GM19239 (cell line): ENCODE measurements at regions not wholly inside any gene's neighbourhood (a gene's known extent, or its start where the extent isn't known, plus 50 kb on each side); places are given as distances from the start of the nearest gene placed in this dataset.
A peak's percentile ranks its signal among the peaks of the same experiment; 100 is the strongest.
"Not testable (repeated sequence)": the region's sequence is repeated elsewhere in the genome, so short reads cannot be mapped to it uniquely, and the experiment has no call there.

ENCODE experiments used
- DNase-seq: peaks from one replicate; pipeline ENCODE4 v3.0.0; 2011; ENCODE audit warnings: low spot score; ENCODE audit not compliant: insufficient read length
- FAIRE-seq: peaks from 2 replicates; lab custom pipeline; 2011; peaks lifted over from hg19 to GRCh38; lab: Jason Lieb, UNC

GRCh38 chr13:27327633-27328032 lies 57.0 kb downstream of the RASL11A start:
- DNase-seq = no peak
- FAIRE-seq = no peak

- DNase-seq (no peak), FAIRE-seq (no peak)
Observed at GRCh38 chr13:27329210-27329609, 58.6 kb downstream of the RASL11A start.

- FAIRE-seq = no peak
- DNase-seq = no peak
Observed at GRCh38 chr13:27334774-27335435, 64.3 kb downstream of the RASL11A start.

- DNase-seq (no peak), FAIRE-seq (no peak)
Observed at GRCh38 chr13:27336014-27336673, 65.5 kb downstream of the RASL11A start.

GRCh38 chr13:27338207-27338606 lies 67.6 kb downstream of the RASL11A start:
- FAIRE-seq = no peak
- no peak for DNase-seq

- DNase-seq (no peak), FAIRE-seq (no peak)
Observed at GRCh38 chr13:27338816-27339215, 68.2 kb downstream of the RASL11A start.

DNA sequence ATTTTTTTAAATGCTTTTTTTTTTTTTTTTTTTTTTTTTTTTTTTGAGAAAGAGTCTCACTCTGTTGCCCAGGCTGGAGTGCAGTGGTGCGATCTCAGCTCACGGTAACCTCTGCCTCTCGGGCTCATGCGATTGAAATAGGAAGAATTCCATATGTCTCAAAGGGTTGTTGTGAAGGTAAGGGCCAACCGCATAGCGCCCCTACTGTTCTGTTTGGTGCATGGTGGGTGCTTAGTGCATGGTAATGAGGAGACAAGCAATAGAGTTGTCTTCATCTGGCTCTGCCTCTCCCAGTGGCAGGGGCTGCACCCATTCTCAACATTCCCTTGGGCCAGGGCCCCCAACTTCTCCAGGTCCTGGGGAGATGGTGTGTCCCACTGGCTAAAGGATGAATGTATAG lies 68.7 kb downstream of the RASL11A start:
- FAIRE-seq (peak; percentile 91), DNase-seq (peak; percentile 27)

GRCh38 chr13:27341616-27342015 lies 71.0 kb downstream of the RASL11A start:
- DNase-seq (no peak), FAIRE-seq (no peak)

DNA sequence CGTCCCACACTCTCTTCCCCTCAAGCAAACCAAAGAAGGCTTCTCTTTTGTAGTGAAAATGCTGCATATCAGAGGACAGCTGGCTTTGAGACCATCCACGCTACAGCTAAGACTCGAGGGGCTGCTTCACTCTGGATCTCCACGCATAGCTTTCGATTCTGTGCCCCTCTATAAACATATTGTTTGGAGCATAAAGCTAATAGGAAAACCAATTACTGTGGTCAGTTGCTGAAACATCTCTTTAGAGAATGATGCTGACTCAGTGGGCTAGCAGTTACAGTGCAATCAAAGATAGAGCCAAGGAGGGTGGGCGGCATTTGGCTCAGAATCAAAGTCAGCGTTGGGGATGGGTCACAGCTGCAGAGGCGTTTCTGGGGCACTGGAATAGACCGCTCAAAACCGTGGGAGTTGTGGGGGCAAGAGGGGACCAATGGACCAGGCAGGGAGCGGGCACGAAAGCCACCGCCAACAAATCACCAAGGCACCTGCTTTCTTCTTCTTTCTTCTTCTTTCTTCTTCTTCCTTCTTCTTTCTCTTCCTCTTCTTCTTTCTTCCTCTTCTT lies 76.7 kb downstream of the RASL11A start:
- FAIRE-seq (no peak), DNase-seq (no peak)

DNA sequence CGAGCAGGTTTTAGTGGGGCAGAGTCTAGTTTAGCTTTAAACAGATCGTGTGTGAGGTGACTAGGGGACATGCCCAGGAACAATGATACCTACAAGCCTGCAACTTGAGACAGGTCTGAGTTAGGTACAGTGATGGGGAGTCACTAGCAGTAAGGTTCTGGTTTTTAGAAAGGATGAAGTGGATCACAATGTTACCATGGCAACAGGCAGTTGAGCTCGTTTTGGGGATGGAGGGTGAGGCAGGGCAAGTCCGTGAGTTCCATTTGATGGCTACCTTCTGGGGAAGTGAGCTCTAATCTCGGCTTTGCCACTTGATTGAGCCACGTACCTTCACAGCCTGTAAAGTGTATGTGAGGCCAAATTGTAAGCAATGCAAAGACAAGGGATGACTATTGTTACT lies 76.0 kb upstream of the GTF3A start:
- DNase-seq = no peak
- FAIRE-seq = no peak

- FAIRE-seq = no peak
- no peak for DNase-seq
Observed at GRCh38 chr13:27349458-27349857, 75.0 kb upstream of the GTF3A start.

DNA sequence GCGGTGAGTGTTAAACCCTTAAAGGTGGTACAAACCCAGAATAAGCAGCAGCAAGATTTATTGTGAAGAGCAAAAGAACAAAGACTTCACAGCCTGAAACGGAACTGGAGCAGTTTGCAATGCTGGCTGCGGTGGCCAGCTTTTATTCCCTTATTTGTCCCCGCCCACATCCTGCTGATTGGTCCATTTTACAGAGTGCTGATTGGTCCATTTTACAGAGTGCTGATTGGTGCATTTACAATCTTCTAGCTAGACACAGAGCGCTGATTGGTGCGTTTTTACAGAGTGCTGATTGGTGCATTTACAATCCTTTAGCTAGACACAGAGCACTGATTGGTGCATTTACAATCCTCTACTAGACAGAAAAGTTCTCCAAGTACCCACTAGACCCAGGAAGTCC lies 73.6 kb upstream of the GTF3A start:
- not testable (repeated sequence) for DNase-seq, FAIRE-seq

DNA sequence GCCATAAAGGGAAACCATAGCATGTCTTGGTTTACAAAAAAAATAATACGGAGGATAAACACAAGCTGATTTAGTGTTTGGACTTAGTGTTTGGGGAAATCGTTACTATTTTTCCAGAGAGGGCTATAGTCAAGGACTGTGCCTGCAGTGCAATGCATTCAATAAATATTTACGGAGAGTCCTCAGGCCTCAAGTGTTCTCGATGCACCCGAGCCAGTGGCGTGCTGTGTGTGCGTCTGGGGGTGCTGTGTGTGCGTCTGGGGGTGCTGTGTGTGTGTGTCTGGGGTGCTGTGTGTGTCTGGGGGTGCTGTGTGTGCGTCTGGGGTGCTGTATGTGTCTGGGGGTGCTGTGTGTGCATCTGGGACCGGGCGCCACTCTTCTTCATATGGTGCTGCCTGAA lies 71.7 kb upstream of the GTF3A start:
- DNase-seq (no peak), FAIRE-seq (no peak)

GRCh38 chr13:27353166-27353583 lies 71.2 kb upstream of the GTF3A start:
- FAIRE-seq (peak; percentile 99), DNase-seq (peak; percentile 85)

DNA sequence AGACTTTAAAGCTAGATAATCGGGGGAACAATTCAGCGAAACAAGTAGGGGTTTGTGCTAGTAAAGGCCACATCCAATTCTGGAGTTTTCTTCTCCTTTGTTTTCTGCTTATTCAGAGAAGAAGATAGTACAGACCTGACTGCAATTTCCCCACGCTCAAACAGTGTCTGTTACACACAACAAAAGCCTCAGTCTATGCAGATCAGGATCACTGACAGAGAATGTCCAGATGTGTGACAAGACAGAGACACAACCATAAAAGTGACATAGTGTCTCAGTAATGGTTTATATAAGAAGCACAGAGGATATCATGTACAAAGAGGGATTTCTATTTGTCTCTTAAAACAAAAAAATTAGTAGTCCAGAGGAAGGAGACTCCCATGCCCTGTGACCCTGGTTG lies 70.7 kb upstream of the GTF3A start:
- DNase-seq = no peak
- FAIRE-seq = no peak

DNA sequence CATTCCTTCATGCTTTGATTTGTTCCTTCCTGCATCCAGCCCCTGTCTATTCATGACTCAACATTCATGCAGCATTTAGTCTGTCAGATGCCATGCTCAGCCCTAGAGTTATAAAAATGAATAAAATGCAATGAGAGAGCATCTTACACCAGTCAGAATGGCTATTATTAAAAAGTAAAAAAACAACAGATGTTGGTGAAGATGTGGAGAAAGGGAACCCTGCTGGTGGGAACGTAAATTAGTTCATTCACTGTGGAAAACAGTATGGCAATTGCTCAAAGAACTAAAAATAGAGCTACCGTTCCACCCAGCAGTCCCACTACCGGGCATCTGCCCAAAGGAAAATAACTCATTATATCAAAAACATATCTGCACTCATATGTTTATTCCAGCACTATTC lies 70.0 kb upstream of the GTF3A start:
- FAIRE-seq (no peak), DNase-seq (no peak)

GRCh38 chr13:27355894-27356293 lies 68.5 kb upstream of the GTF3A start:
- DNase-seq = no peak
- FAIRE-seq = no peak

- FAIRE-seq (no peak), DNase-seq (no peak)
Observed at GRCh38 chr13:27358420-27358819, 66.0 kb upstream of the GTF3A start.

- DNase-seq = peak; percentile 41
- peak; percentile 76 for FAIRE-seq
Observed at GRCh38 chr13:27359199-27359821, 65.1 kb upstream of the GTF3A start.

- no peak for DNase-seq
- FAIRE-seq = no peak
Observed at GRCh38 chr13:27360562-27360961, 63.9 kb upstream of the GTF3A start.

GRCh38 chr13:27362064-27362751 lies 62.2 kb upstream of the GTF3A start:
- peak; percentile 86 for DNase-seq
- FAIRE-seq = peak; percentile 72
